ENCODE measurements at regions not wholly inside any gene's neighbourhood (a gene's known extent, or its start where the extent isn't known, plus 50 kb on each side); places are given as distances from the start of the nearest gene placed in this dataset.
"Not testable (repeated sequence)": the region's sequence is repeated elsewhere in the genome, so short reads cannot be mapped to it uniquely, and the experiment has no call there.

DNA sequence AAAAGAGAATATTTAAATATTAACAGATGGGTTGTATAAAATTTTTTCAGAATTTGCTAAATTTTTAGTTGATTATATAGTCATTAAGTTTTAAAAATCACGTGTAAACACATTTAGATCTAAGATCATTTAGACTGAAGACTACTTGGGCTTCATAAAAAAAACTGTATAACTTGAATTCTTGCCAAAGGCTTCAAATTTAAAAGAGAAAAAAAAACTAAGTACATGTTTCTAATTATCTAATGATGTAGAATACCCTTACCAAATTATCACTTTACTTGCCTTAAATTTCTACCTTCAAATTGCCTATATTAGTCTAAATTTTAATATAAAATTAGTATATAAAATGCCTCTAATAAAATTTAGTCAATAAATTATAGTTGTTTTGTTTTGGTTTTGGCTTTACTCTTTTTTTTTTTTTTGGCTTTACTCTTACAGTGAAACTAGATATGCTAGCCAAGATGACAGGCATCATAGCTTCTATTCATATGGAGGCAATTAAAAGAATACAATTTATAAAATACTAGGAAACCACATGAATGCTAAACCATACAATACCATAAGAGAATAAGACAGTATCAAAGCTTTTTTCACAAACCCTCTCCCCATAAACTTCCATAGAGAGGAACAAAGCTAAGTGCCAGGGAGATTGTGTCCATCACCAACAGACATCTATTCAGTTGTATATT lies 183.1 kb upstream of the KCNMB2 start:
- no peak overlapping the region for H3K4me3 ChIP-seq
- no peaks in the 10 kb centered on the region for H3K27me3 ChIP-seq (replicated peaks in 1 of 7)
- no peaks in the 10 kb centered on the region for H3K4me1 ChIP-seq
- no peak overlapping the region for H3K27ac ChIP-seq
- no peaks in the 10 kb centered on the region for H3K36me3 ChIP-seq
- peaks cover 0 to 9% (median 0%) of the 10 kb centered on the region in 8 donors for H3K9me3 ChIP-seq
- TF ChIP-seq POLR2A (IDR thresholded peaks at IDR 0.05) (no peak), CTCF (IDR thresholded peaks at IDR 0.05 in 8 of 11, conservative IDR thresholded peaks at IDR 0.05 in 3 of 11) (no peak), POLR2AphosphoS5 (IDR thresholded peaks at IDR 0.05) (no peak)
- intact Hi-C loops (cut with DNase I; ENCODE audit: low total_unique reads) = no loop called here
- no peak for DNase-seq
- WGBS, 5 donors = 45 to 74% (median 67%) methylated on average over 1 of the region's 1 CpG

DNA sequence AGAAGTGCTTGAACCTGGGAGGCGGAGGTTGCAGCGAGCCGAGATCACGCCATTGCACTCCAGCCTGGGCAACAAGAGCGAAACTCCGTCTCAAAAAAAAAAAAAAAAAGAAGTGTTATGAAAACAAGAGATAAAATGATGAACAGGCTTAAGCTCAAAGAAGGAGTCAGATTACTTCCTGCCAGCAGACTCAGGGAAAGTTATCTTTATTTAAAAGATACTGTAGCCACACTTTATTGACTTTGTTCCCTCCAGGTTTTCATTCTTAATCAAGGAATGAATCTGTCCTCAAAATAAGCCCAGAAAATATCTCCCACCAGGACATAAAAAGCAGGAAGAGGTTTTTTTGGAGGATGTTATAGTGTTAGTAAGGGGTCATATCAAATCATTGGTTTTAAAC lies 176.5 kb upstream of the KCNMB2 start:
- intact Hi-C loops (cut with DNase I; ENCODE audit: low total_unique reads) = no loop called here
- no peak overlapping the region for H3K27ac ChIP-seq
- H3K27me3 ChIP-seq (replicated peaks in 1 of 7) = no peaks in the 10 kb centered on the region
- no peaks in the 10 kb centered on the region for H3K36me3 ChIP-seq
- no peak overlapping the region for H3K4me3 ChIP-seq
- peaks cover 0 to 33% (median 18%) of the 10 kb centered on the region in 8 donors for H3K9me3 ChIP-seq
- whole genome bisulfite sequencing, 5 donors = 87 to 100% (median 91%) methylated on average over 2 to 6 of the region's 6 CpGs; no CpG with 5 or more reads in 1 of the 5 donors
- H3K4me1 ChIP-seq = no peaks in the 10 kb centered on the region
- TF ChIP-seq POLR2A (IDR thresholded peaks at IDR 0.05) (no peak), CTCF (IDR thresholded peaks at IDR 0.05 in 8 of 11, conservative IDR thresholded peaks at IDR 0.05 in 3 of 11) (no peak), POLR2AphosphoS5 (IDR thresholded peaks at IDR 0.05) (no peak)
- no peak for DNase-seq

DNA sequence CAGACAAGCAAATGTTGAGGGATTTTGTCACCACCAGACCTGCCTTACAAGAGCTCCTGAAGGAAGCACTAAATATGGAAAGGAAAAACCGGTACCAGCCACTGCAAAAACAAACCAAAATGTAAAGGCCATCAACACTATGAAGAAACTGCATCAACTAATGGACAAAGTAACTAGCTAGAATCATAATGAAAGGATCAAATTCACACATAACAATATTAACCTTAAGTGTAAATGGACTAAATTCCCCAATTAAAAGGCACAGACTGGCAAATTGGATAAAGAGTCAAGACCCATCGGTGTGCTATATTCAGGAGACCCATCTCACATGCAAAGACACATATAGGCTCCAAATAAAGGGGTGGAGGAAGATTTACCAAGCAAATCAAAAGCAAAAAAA lies 173.2 kb upstream of the KCNMB2 start:
- H3K36me3 ChIP-seq; intact Hi-C loops (cut with DNase I; ENCODE audit: low total_unique reads); H3K27ac ChIP-seq; H3K4me1 ChIP-seq; DNase-seq; H3K4me3 ChIP-seq; H3K27me3 ChIP-seq (replicated peaks in 1 of 7): not testable (repeated sequence)
- peaks cover 0 to 33% (median 18%) of the 10 kb centered on the region in 8 donors for H3K9me3 ChIP-seq
- WGBS, 5 donors = 81 to 93% (median 85%) methylated on average over 2 of the region's 2 CpGs

- Histone ChIP-seq H3K27ac (no peak overlapping the region), H3K9me3 (peaks cover 0 to 14% (median 7%) of the 10 kb centered on the region in 8 donors), H3K4me1 (no peaks in the 10 kb centered on the region), H3K27me3 (replicated peaks in 1 of 7) (no peaks in the 10 kb centered on the region), H3K36me3 (no peaks in the 10 kb centered on the region), H3K4me3 (no peak overlapping the region)
- WGBS, 5 donors = 16 to 42% (median 21%) methylated on average over 4 of the region's 4 CpGs
- intact Hi-C loops (cut with DNase I; ENCODE audit: low total_unique reads) = no loop called here
- no peak for TF ChIP-seq POLR2A (IDR thresholded peaks at IDR 0.05)
- DNase-seq = no peak
Measured at GRCh38 chr3:178367817-178368617, 168.2 kb upstream of the KCNMB2 start.

- 93 to 98% (median 96%) methylated on average over 1 of the region's 1 CpG for WGBS, 5 donors
- no peak overlapping the region for H3K27ac ChIP-seq
- no peaks in the 10 kb centered on the region for H3K4me1 ChIP-seq
Measured at GRCh38 chr3:178369006-178369405, 167.2 kb upstream of the KCNMB2 start.

More at GRCh38 chr3:178369006-178369405, 167.2 kb upstream of the KCNMB2 start:
- Histone ChIP-seq H3K36me3 (no peaks in the 10 kb centered on the region), H3K4me3 (no peak overlapping the region), H3K9me3 (peaks cover 0 to 5% (median 0%) of the 10 kb centered on the region in 8 donors), H3K27me3 (replicated peaks in 1 of 7) (no peaks in the 10 kb centered on the region)
- TF ChIP-seq POLR2A (IDR thresholded peaks at IDR 0.05) (no peak), POLR2AphosphoS5 (IDR thresholded peaks at IDR 0.05) (no peak), CTCF (IDR thresholded peaks at IDR 0.05 in 8 of 11, conservative IDR thresholded peaks at IDR 0.05 in 3 of 11) (no peak)
- intact Hi-C loops (cut with DNase I; ENCODE audit: low total_unique reads) = no loop called here
- DNase-seq = no peak

Data from spleen (tissue), 11 donors.